GM20000 (cell line): ENCODE measurements at regions not wholly inside any gene's neighbourhood (a gene's known extent, or its start where the extent isn't known, plus 50 kb on each side); places are given as distances from the start of the nearest gene placed in this dataset.
"Not testable (repeated sequence)": the region's sequence is repeated elsewhere in the genome, so short reads cannot be mapped to it uniquely, and the experiment has no call there.

Experiments used
- DNase-seq: peaks from one replicate; pipeline ENCODE4 v3.0.0; 2012; ENCODE audit warnings: low spot score
- TF ChIP-seq, protein P1 (sequence below): IDR thresholded peaks from 2 replicates; pipeline ENCODE4 v1.5.1; 2012; ENCODE audit warnings: mild to moderate bottlenecking, control low read depth; ENCODE audit errors: extremely low read depth, missing control alignments

DNA sequence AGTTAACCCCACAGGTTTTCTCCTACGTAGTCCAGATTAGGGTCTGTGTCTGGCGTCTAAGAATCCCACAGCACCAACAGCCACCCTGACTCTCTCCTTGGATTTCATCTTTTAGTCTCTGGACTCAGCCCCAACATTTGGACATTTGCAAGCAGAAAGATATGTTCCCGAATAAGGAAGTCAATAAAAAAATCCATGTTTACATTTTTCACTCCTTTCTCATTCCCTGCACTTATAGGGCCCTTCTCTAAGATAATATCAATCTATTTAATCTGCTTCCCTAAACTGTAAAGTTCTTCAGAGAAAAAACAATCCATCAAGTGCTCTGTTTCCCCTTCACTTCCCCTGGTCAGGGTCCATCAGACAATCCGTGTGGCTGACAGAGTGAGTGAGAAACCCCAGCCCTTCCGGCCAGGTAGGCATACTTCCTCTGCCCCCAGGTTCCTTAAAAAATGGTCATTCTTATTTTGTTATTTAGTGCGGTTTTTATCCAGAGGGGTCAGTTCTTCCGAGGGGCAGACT is 105.9 kb upstream of the CDC42BPA start:
- TF ChIP-seq, protein P1, sequence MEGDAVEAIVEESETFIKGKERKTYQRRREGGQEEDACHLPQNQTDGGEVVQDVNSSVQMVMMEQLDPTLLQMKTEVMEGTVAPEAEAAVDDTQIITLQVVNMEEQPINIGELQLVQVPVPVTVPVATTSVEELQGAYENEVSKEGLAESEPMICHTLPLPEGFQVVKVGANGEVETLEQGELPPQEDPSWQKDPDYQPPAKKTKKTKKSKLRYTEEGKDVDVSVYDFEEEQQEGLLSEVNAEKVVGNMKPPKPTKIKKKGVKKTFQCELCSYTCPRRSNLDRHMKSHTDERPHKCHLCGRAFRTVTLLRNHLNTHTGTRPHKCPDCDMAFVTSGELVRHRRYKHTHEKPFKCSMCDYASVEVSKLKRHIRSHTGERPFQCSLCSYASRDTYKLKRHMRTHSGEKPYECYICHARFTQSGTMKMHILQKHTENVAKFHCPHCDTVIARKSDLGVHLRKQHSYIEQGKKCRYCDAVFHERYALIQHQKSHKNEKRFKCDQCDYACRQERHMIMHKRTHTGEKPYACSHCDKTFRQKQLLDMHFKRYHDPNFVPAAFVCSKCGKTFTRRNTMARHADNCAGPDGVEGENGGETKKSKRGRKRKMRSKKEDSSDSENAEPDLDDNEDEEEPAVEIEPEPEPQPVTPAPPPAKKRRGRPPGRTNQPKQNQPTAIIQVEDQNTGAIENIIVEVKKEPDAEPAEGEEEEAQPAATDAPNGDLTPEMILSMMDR: no peak
- DNase-seq: no peak

- TF ChIP-seq, protein P1: no peak
- no peak for DNase-seq
Observed at GRCh38 chr1:227422581-227422980, 104.3 kb upstream of the CDC42BPA start.

- DNase-seq: no peak
- TF ChIP-seq, protein P1: no peak
Observed at GRCh38 chr1:227420147-227420546, 101.9 kb upstream of the CDC42BPA start.

- TF ChIP-seq, protein P1: no peak
Observed at GRCh38 chr1:227417756-227418480, 99.6 kb upstream of the CDC42BPA start.

GRCh38 chr1:227416156-227416830 is 98.0 kb upstream of the CDC42BPA start:
- no peak for DNase-seq
- TF ChIP-seq, protein P1: no peak

More at GRCh38 chr1:227417756-227418480, 99.6 kb upstream of the CDC42BPA start:
- DNase-seq: no peak

DNA sequence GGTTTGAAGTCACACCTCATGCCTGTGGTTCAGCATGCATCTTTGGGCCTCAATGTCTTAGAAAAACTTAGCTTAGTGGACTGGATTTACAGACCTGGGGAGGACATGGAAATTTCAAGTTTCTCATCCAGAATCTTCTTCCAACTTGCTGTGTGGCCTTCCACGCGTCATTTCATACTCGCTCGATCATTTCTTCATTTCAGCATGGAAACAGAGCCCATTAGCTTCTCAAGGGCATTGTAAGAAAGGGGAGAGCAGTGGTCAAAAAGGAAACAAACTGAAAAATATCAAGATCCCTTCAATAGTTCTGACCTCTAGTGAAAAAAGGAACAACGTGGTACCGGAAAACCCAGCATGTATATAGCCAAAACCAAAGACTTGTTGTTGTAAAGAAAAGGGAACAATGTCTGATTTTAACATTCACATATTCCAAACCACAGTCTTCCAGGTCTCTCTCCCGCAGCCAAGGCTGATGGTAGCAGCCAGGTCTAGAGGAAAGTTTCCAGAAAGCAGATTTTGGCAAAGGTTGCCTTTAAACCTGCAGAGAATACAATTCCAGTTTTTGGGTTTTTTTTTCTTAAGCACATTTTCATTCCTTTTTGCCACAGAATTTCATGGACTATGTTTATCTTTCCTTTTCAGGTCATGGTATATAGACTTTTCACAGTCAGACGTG is 97.0 kb upstream of the CDC42BPA start:
- TF ChIP-seq, protein P1: no peak

GRCh38 chr1:227411066-227411465 is 92.8 kb upstream of the CDC42BPA start:
- TF ChIP-seq, protein P1: no peak
- DNase-seq: no peak

More for the DNA sequence above, 97.0 kb upstream of the CDC42BPA start:
- DNase-seq: no peak

DNA sequence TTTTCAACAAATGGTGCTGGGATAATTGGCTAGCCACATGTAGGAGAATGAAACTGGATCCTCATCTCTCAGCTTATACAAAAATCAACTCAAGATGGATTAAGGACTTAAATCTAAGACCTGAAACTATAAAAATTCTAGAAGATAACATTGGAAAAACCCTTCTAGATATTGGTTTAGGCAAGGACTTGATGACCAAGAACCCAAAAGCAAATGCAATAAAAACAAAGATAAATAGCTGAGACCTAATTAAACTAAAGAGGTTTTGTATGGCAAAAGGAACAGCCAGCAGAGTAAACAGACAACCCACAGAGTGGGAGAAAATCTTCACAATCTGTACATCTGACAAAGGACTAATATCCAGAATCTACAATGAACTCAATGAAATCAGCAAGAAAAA is 88.0 kb upstream of the CDC42BPA start:
- not testable (repeated sequence) for DNase-seq
